HG02571 (cell line): ENCODE measurements at regions not wholly inside any gene's neighbourhood (a gene's known extent, or its start where the extent isn't known, plus 50 kb on each side); places are given as distances from the start of the nearest gene placed in this dataset.
"Not testable (repeated sequence)": the region's sequence is repeated elsewhere in the genome, so short reads cannot be mapped to it uniquely, and the experiment has no call there.

Experiments used
- ATAC-seq: cut with Tn5 transposase; IDR thresholded peaks from one replicate; pipeline ENCODE4 v1.9.1; 2021; ENCODE audit warnings: mild to moderate bottlenecking, moderate library complexity; ENCODE audit not compliant: unreplicated experiment

- no peak for ATAC-seq
Measured at GRCh38 chr6:25176466-25176865, 102.7 kb upstream of the CARMIL1 start.

- ATAC-seq: no peak
Measured at GRCh38 chr6:25177500-25178028, 101.6 kb upstream of the CARMIL1 start.

- ATAC-seq: no peak
Measured at GRCh38 chr6:25178336-25179035, 100.7 kb upstream of the CARMIL1 start.

GRCh38 chr6:25179051-25179778 is 100.0 kb upstream of the CARMIL1 start:
- ATAC-seq: no peak

- ATAC-seq: no peak
Measured at GRCh38 chr6:25180630-25181349, 98.4 kb upstream of the CARMIL1 start.

GRCh38 chr6:25181350-25181724 is 97.8 kb upstream of the CARMIL1 start:
- ATAC-seq: no peak

- ATAC-seq: no peak
Measured at GRCh38 chr6:25181923-25182322, 97.3 kb upstream of the CARMIL1 start.

GRCh38 chr6:25186919-25187318 is 92.3 kb upstream of the CARMIL1 start:
- ATAC-seq: no peak

GRCh38 chr6:25188232-25188631 is 90.9 kb upstream of the CARMIL1 start:
- no peak for ATAC-seq

- no peak for ATAC-seq
Measured at GRCh38 chr6:25192590-25193459, 86.3 kb upstream of the CARMIL1 start.

- no peak for ATAC-seq
Measured at GRCh38 chr6:25193460-25194171, 85.6 kb upstream of the CARMIL1 start.

- ATAC-seq: no peak
Measured at GRCh38 chr6:25194172-25194678, 84.9 kb upstream of the CARMIL1 start.

- no peak for ATAC-seq
Measured at GRCh38 chr6:25196464-25196863, 82.7 kb upstream of the CARMIL1 start.

GRCh38 chr6:25197111-25197510 is 82.1 kb upstream of the CARMIL1 start:
- ATAC-seq: no peak

GRCh38 chr6:25199544-25199943 is 79.6 kb upstream of the CARMIL1 start:
- no peak for ATAC-seq

GRCh38 chr6:25202504-25202903 is 76.7 kb upstream of the CARMIL1 start:
- ATAC-seq: no peak

- no peak for ATAC-seq
Measured at GRCh38 chr6:25205629-25206028, 73.5 kb upstream of the CARMIL1 start.

GRCh38 chr6:25207453-25208155 is 71.6 kb upstream of the CARMIL1 start:
- ATAC-seq: not testable (repeated sequence)

GRCh38 chr6:25215881-25216280 is 63.3 kb upstream of the CARMIL1 start:
- no peak for ATAC-seq
